ENCODE measurements at regions not wholly inside any gene's neighbourhood (a gene's known extent, or its start where the extent isn't known, plus 50 kb on each side); places are given as distances from the start of the nearest gene placed in this dataset.

- TF ChIP-seq, protein P1, sequence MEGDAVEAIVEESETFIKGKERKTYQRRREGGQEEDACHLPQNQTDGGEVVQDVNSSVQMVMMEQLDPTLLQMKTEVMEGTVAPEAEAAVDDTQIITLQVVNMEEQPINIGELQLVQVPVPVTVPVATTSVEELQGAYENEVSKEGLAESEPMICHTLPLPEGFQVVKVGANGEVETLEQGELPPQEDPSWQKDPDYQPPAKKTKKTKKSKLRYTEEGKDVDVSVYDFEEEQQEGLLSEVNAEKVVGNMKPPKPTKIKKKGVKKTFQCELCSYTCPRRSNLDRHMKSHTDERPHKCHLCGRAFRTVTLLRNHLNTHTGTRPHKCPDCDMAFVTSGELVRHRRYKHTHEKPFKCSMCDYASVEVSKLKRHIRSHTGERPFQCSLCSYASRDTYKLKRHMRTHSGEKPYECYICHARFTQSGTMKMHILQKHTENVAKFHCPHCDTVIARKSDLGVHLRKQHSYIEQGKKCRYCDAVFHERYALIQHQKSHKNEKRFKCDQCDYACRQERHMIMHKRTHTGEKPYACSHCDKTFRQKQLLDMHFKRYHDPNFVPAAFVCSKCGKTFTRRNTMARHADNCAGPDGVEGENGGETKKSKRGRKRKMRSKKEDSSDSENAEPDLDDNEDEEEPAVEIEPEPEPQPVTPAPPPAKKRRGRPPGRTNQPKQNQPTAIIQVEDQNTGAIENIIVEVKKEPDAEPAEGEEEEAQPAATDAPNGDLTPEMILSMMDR (IDR thresholded peaks at IDR 0.05), result no peak
- no peak for TF ChIP-seq ZFX (IDR thresholded peaks at IDR 0.05; ENCODE audit: borderline replicate concordance)
These were observed 520.1 kb downstream of the DSC3 start for GRCh38 chr18:30522288-30522929.
